Pancreas (tissue), 10 donors: ENCODE measurements at regions not wholly inside any gene's neighbourhood (a gene's known extent, or its start where the extent isn't known, plus 50 kb on each side); places are given as distances from the start of the nearest gene placed in this dataset.

Experiments
- ATAC-seq, 4 donors: fragments of 200-7000 bp; cut with Tn5 transposase; one replicate each; pipeline versions ENCODE4 v1.8.0 to v1.9.1; 2020; ENCODE audit warnings: mild to moderate bottlenecking in 4 of 4, moderate library complexity in 4 of 4
- DNase-seq, 6 donors: peaks; one replicate each; pipeline ENCODE4 v3.0.0-alpha.2; 2020
- FAIRE-seq: peaks from 2 replicates; lab custom pipeline; 2012; peaks lifted over from hg19 to GRCh38; lab: Jason Lieb, UNC
- H3K27ac ChIP-seq, 4 donors: fragments of 200-600 bp; sonication (generic); 1 replicate in 3 of 4; 2 replicates in 1 of 4; pipeline versions ENCODE4 v1.5.0 to v1.8.0; 2020
- H3K27me3 ChIP-seq, 4 donors: fragments of 200-600 bp; one replicate each; pipeline ENCODE4 v1.8.0; 2021
- H3K36me3 ChIP-seq, 3 donors: fragments of 200-600 bp; sonication (generic) in 1 of 3; one replicate each; pipeline versions ENCODE4 v1.5.0 to v1.8.0; 2020 to 2021
- H3K4me1 ChIP-seq, 3 donors: fragments of 200-600 bp; one replicate each; pipeline ENCODE4 v1.8.0; 2021
- H3K4me3 ChIP-seq, 4 donors: fragments of 200-600 bp; sonication (generic) in 2 of 4; one replicate each; pipeline versions ENCODE4 v1.5.0 to v1.8.0; 2020 to 2021
- H3K9me3 ChIP-seq, 4 donors: fragments of 200-600 bp; one replicate each; pipeline ENCODE4 v1.8.0; 2021
- WGBS, 2 donors: extraction: QIAGEN DNeasy Blood & Tissue Kit; methylation state at CpG; one replicate each; pipeline ENCODE4 v1.1.7; 2013; 5-methylcytosine and 5-hydroxymethylcytosine counted together
- intact Hi-C, 3 donors: fragments of 100-400 bp; cut with DNase I; formaldehyde crosslinking; loops; one replicate each; pipeline versions ENCODE4 v1.11.1 to v1.14.2; 2022
- TF ChIP-seq, protein P1 (sequence below), 4 donors: fragments of 200-600 bp; sonication (generic) in 3 of 4; IDR thresholded peaks; one replicate each; pipeline versions ENCODE4 v1.5.0 to v1.8.0; 2021; ENCODE audit warnings: antibody characterized with exemption in 4 of 4
- donor health status: healthy with polysubstance abuse.
- donor health status: DM: no; HTN: no; CAD: no; lungs with moderate emphysema.
- donor health status: DM: no; HTN: no; CAD: no.
- donor health status: control.
- donor health status: control.
- donor health status: Bipolar disorder and iron deficiency.
- donor health status: DM: yes; HTN: yes; CAD: no.
- donor health status: DM: no; HTN: no; CAD: no.
- donor health status: DM: no; HTN: no; CAD: no.
- donor health status: DM: yes; HTN: yes; CAD: no.

DNA sequence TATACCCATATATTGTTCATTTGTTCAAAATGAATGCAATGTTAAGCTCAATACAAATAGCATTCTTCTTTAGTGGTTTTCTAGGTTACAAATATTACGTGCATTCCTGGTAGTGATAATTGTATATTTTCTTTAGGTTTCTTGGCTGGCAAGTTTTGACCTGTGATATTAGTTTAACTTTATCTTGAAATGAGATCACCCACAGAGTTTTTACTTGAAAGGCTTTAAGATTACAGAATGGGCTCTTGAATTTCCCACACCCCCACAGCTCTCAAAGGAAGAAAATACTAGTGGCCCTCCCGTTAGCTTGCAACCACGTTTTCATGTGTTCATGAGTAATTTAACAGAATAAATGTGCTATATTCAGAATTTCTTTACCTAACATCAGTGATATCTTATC lies 1315.5 kb upstream of the GJE1 start:
- H3K9me3 ChIP-seq = no peaks in the 10 kb centered on the region
- 62 to 80% methylated on average over 3 of the region's 3 CpGs for WGBS, 2 donors
- H3K27ac ChIP-seq = no peak overlapping the region
- no peak overlapping the region for H3K4me3 ChIP-seq
- no peaks in the 10 kb centered on the region for H3K4me1 ChIP-seq
- TF ChIP-seq, protein P1, sequence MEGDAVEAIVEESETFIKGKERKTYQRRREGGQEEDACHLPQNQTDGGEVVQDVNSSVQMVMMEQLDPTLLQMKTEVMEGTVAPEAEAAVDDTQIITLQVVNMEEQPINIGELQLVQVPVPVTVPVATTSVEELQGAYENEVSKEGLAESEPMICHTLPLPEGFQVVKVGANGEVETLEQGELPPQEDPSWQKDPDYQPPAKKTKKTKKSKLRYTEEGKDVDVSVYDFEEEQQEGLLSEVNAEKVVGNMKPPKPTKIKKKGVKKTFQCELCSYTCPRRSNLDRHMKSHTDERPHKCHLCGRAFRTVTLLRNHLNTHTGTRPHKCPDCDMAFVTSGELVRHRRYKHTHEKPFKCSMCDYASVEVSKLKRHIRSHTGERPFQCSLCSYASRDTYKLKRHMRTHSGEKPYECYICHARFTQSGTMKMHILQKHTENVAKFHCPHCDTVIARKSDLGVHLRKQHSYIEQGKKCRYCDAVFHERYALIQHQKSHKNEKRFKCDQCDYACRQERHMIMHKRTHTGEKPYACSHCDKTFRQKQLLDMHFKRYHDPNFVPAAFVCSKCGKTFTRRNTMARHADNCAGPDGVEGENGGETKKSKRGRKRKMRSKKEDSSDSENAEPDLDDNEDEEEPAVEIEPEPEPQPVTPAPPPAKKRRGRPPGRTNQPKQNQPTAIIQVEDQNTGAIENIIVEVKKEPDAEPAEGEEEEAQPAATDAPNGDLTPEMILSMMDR (IDR thresholded peaks at IDR 0.05) = no peak
- H3K27me3 ChIP-seq = no peaks in the 10 kb centered on the region
- intact Hi-C loops = no loop called here
- H3K36me3 ChIP-seq = no peaks in the 10 kb centered on the region
- no peak for FAIRE-seq
- no peak for ATAC-seq
- no peak for DNase-seq

DNA sequence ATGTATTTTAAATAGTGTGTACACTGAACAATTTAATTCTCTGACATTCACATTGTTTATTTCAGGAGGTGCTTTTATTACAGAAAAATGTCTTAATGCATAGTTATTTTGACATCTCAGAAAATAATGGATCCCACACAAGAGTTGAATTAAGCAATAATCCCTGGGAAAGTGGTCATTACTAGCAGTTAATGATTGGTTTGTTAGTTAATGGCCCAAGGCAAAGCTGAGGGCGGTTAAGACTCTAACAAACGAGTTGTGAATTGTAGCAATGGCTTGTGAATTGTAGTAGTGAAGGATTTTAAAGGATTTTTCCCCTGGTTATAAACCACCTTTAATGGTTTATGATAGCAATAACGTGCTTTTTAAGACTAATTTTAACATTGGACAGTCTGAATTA lies 1316.0 kb upstream of the GJE1 start:
- Histone ChIP-seq H3K36me3 (no peaks in the 10 kb centered on the region), H3K27ac (no peak overlapping the region), H3K4me3 (no peak overlapping the region), H3K4me1 (no peaks in the 10 kb centered on the region), H3K27me3 (no peaks in the 10 kb centered on the region), H3K9me3 (no peaks in the 10 kb centered on the region)
- intact Hi-C loops = no loop called here
- DNase-seq (no peak), ATAC-seq (no peak), FAIRE-seq (no peak)
- TF ChIP-seq, protein P1 (IDR thresholded peaks at IDR 0.05) = no peak
- 44 to 48% methylated on average over 3 of the region's 3 CpGs for WGBS, 2 donors

DNA sequence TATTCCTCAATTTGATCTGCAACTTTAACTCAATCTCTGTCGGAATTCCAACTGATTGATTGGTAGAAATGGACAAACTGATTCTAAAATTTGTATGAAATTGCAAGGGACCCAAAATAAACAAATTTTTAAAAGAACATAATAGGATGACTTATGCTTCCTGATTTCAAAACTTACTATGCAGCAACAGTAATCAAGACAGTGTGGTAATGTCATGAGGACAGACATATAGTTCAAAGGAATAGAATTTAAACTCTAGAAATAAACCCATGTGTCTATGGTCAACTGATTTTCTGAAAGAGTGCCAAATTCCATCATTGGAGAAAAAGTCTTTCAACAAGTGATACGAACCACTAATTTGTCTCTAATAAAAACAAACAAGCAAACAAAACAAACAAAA lies 1320.1 kb upstream of the GJE1 start:
- 54 to 72% methylated on average over 2 of the region's 2 CpGs for WGBS, 2 donors
- DNase-seq (no peak), ATAC-seq (no peak), FAIRE-seq (no peak)
- Histone ChIP-seq H3K36me3 (no peaks in the 10 kb centered on the region), H3K4me1 (no peaks in the 10 kb centered on the region), H3K27me3 (no peaks in the 10 kb centered on the region), H3K27ac (no peak overlapping the region), H3K4me3 (no peak overlapping the region), H3K9me3 (no peaks in the 10 kb centered on the region)
- TF ChIP-seq, protein P1 (IDR thresholded peaks at IDR 0.05) = no peak
- intact Hi-C loops = no loop called here

- Histone ChIP-seq H3K27ac (no peak overlapping the region), H3K4me1 (no peaks in the 10 kb centered on the region), H3K36me3 (no peaks in the 10 kb centered on the region), H3K27me3 (no peaks in the 10 kb centered on the region), H3K9me3 (no peaks in the 10 kb centered on the region), H3K4me3 (no peak overlapping the region)
- TF ChIP-seq, protein P1 (IDR thresholded peaks at IDR 0.05) = no peak
- DNase-seq (no peak), FAIRE-seq (no peak), ATAC-seq (no peak)
- WGBS, 2 donors = 85 to 94% methylated on average over 4 of the region's 4 CpGs
- intact Hi-C loops = no loop called here
These were observed 1321.1 kb upstream of the GJE1 start for GRCh38 chr6:140811642-140812041.

DNA sequence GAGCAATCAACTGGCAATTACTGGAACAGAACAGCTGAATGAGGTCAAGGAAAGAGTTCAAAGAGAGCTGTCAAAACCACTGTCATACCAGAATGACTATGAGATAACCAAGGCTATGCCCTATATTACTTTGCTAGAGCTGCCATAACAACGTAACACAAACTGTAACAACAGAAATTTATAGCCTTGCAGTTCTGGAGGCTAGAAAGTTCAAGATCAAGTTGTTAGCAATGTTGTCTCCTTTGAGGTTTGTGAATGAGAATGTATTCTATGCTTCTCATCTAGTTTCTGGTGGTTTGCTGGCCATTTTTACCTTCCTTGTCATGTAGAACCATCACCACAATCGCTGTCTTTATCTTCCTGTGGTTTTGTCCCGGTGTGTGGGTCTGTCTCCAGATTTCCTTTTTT lies 1323.0 kb upstream of the GJE1 start:
- no peaks in the 10 kb centered on the region for H3K36me3 ChIP-seq
- TF ChIP-seq, protein P1 (IDR thresholded peaks at IDR 0.05) = no peak
- no peak overlapping the region for H3K4me3 ChIP-seq
- no peaks in the 10 kb centered on the region for H3K9me3 ChIP-seq
- DNase-seq (no peak), FAIRE-seq (no peak), ATAC-seq (no peak)
- no peaks in the 10 kb centered on the region for H3K4me1 ChIP-seq
- H3K27me3 ChIP-seq = no peaks in the 10 kb centered on the region
- no peak overlapping the region for H3K27ac ChIP-seq
- intact Hi-C loops = no loop called here
- WGBS, 2 donors = 63 to 71% methylated on average over 3 of the region's 3 CpGs
